HG03196 (cell line): ENCODE measurements at regions not wholly inside any gene's neighbourhood (a gene's known extent, or its start where the extent isn't known, plus 50 kb on each side); places are given as distances from the start of the nearest gene placed in this dataset.
"Not testable (repeated sequence)": the region's sequence is repeated elsewhere in the genome, so short reads cannot be mapped to it uniquely, and the experiment has no call there.

Source experiments
- ATAC-seq: cut with Tn5 transposase; IDR thresholded peaks from one replicate; pipeline ENCODE4 v1.9.1; 2021; ENCODE audit not compliant: unreplicated experiment

- no peak for ATAC-seq
Observed at GRCh38 chr9:75531588-75531987, 358.9 kb upstream of the PCSK5 start.

- no peak for ATAC-seq
Observed at GRCh38 chr9:75532233-75533050, 358.0 kb upstream of the PCSK5 start.

- ATAC-seq, result no peak
Observed at GRCh38 chr9:75539523-75539922, 350.9 kb upstream of the PCSK5 start.

DNA sequence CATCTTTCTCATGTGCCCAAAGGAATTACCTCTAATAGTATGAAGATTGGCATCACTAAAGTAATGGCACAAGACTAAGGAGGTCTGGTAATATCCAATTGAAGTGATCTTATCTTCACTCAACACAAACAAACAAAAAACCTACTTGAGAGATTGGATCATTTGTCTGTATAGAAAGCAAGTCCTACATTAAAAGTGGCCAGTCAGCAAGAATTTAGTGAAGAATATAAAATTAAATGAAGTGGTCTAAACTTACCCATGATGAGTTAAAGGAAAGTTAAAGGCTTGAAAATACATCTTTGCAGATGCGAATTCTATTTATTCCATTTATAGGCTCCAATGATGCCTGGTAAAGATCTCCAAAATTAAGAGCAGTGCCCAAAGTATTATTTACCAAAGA lies 350.3 kb upstream of the PCSK5 start:
- no peak for ATAC-seq

DNA sequence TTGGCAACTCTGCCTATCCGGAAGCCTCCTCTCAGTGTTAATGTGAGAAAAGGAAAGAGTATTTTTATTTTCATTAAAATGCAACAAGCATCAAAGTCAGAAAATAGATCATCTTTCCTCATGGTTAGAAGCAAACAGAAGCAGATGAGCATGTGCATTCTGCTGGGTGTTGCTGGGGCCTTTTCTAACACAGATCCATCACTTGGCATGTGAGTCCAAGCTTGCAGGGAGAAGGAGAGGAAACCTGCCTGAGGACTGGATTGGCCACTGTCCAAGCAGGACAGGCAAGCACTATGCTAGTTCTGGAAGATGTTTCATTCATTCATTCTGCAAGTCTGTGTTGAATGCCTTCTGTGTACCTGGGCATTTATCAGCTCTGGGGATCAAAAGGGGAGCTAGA lies 348.7 kb upstream of the PCSK5 start:
- ATAC-seq, result no peak

DNA sequence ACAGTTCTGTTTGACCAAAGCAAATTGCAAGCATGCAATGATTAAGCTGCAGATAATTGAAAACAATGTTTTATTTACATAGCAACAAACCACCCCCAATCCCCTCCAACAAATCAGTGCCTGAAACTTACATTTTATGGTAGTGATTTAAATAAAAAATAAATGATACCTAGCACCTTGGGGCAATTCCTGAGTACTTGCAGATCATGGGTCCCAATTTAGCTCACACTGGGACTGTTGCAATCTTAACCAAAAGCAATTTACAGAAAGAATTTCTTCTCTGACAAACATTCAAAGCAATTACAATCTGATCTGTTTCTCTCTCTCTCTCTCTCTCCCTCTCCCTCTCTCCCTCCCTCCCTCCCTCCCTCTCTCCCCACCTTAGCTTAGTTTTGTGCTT lies 345.7 kb upstream of the PCSK5 start:
- ATAC-seq, result no peak

GRCh38 chr9:75545287-75545686 lies 345.2 kb upstream of the PCSK5 start:
- ATAC-seq, result no peak

DNA sequence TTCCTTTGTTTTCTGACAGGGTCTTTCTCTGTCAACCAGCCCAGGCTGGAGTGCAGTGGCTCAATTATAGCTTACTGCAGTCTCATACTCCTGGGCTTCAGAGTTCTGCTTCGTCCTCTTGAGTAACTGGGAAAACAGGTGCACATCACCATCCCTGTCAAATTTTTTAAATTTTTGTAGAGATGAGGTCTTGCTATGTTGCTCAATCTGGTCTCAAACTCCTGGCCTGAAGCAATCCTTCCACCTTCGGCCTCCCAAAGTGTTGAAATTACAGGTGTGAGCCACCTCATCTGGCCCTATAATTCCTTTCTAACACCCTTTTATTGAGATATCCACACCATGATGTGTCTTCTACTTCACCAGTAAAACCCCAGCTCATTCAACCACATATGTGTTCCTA lies 341.6 kb upstream of the PCSK5 start:
- no peak for ATAC-seq

DNA sequence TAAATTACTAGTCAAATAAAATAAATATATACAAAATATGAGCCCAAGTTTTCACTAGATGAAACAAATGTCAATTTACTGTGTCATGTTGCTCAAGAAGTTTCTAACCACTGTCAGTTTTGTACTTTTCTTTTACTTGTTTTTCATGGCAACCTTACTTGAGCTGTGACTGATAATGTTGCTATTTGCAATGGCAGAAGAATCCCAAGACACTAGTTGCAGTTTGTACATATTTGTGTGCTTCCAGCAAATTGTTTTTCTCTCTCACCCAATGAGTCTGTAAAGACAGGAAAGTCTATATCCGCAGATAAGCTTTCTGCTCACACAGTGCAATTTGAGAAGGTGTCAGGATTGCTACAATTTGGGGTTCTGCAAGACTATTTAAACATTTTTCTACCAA lies 338.6 kb upstream of the PCSK5 start:
- no peak for ATAC-seq

DNA sequence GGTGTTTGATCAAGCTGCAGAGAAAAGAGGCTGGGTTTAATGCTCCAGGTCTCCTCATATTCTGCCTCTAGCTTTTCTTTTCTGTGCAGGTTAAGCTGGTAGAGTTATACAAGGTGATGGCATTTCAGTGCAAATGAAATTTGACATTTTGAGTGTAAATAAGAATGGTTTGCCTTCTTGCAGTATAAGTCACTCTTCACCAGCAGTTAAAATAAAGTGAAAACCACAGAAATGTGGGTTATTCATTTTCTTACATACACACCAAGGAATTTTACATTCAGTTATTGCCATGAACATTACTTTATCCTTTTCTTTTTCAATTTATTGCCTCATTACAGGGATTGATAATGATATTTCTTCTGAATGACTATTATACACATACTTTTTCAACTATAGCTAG lies 337.5 kb upstream of the PCSK5 start:
- ATAC-seq, result no peak

- not testable (repeated sequence) for ATAC-seq
Observed at GRCh38 chr9:75566813-75567212, 323.7 kb upstream of the PCSK5 start.

- no peak for ATAC-seq
Observed at GRCh38 chr9:75570538-75570937, 319.9 kb upstream of the PCSK5 start.

GRCh38 chr9:75574569-75574968 lies 315.9 kb upstream of the PCSK5 start:
- no peak for ATAC-seq

GRCh38 chr9:75582870-75583269 lies 307.6 kb upstream of the PCSK5 start:
- no peak for ATAC-seq

DNA sequence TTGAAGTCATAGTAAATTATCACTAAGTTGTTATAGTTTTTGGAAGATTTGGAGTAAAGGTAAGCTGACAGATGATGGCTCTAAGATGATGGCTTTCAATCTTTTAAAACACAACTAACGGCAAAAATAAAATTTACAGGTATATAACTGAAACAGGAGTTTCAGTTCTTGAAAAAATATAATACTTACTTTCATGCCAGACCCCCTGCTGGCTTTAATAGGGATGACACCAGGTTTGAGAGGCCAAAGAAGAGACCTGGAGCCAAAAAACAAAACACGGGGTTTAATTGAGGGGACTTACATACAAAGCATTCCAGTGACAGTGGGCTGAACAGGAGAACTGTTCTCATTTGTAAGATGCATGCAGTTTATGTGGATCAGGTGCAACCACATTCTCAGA lies 301.7 kb upstream of the PCSK5 start:
- no peak for ATAC-seq

GRCh38 chr9:75589497-75589896 lies 301.0 kb upstream of the PCSK5 start:
- no peak for ATAC-seq

- no peak for ATAC-seq
Observed at GRCh38 chr9:75591972-75592371, 298.5 kb upstream of the PCSK5 start.

GRCh38 chr9:75592586-75592985 lies 297.9 kb upstream of the PCSK5 start:
- no peak for ATAC-seq

DNA sequence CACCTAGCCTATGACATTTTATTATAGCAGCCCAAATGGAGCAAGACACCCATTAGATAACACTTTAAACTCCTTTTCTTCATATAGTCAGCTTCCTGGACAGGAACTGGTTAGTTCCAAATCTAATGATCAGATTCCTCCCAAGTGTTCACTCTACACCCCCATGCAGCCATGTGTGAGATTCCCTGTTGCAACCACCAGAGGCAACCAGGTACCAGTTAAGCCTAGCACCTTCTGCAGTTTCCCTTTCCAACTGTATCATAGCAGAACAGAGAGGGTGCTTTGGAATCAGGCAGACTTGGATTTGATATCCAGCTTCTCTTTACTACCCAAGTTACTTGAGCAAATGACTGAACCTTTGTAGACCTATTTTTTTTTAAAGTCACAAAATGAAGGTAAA lies 296.6 kb upstream of the PCSK5 start:
- ATAC-seq, result no peak

DNA sequence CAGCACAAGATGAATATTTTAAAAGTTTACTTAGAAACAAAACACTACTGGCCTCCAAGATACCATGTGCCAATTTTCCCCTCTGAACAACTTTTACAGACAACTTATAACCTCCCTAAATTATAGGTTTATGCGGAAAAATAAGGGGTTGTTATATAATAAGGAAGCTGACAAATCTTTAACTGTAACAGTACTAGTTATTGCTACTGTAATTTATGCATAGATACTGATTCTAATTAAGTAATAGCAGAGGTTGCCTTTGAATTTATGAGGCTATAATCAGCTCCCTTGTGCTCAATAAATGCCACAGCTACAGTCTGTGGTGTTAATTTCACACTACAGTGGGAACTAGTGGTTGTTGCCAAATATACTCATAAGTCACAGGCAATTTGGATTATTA lies 291.3 kb upstream of the PCSK5 start:
- ATAC-seq, result no peak

DNA sequence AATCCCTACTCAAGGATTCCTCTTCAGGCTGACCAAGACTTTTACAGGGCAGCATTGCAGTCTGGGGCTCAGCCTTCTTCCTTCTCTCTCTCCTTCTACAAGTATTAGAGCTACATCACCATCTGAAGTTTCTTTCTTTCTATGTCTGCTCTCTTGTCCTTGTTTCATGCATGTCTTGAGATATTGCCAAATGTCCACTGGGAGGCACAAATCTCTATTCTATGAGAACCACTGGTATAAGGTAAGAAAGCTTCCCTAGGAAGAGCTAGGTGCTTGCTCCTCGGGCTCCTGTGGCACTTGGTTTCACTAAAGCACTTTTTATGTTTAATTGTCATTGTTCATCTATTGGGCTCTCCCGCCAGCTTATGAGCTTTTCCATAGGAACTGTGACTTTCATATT lies 289.2 kb upstream of the PCSK5 start:
- ATAC-seq, result no peak

DNA sequence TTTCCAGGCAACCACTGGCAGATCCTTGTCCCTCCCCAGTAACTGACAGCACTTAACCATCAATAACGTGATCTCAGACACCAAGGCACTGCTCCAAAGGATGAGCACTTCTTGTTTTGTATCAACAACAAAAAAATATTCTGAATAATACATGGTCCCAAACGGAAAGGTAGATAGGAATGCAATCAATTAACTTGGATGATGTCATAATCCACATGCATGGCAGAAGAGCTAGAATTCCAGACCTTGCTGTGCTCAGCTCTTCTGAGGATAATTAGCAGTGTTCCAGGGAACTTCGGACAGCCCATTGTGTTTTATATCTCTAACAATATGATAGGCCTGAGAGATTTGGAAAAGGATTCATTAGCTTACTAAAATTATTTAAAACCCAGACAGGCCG lies 288.4 kb upstream of the PCSK5 start:
- ATAC-seq, result no peak

- no peak for ATAC-seq
Observed at GRCh38 chr9:75604661-75605060, 285.8 kb upstream of the PCSK5 start.
